A673 (cell line): ENCODE measurements at regions not wholly inside any gene's neighbourhood (a gene's known extent, or its start where the extent isn't known, plus 50 kb on each side); places are given as distances from the start of the nearest gene placed in this dataset.

Experiments
- BruUV-seq: library from RNA; stranded (reverse); fragments of 400-500 nt; replicated peaks from 2 replicates; lab custom pipeline; 2021; lab: Mats Ljungman, UMichigan
- CTCF ChIA-PET: fragments of 300-600 bp; sonication (Branson Sonifier 250); formaldehyde crosslinking; loops from one replicate; lab custom pipeline; 2022; ENCODE audit warnings: antibody characterized with exemption; lab: Charles Lee
- POLR2A ChIA-PET: fragments of 300-600 bp; sonication (Branson Sonifier 250); formaldehyde crosslinking; loops from one replicate; lab custom pipeline; 2022; ENCODE audit warnings: antibody characterized with exemption; ENCODE audit not compliant: low non-redundant PET; lab: Charles Lee
- DNase-seq: peaks from one replicate; pipeline ENCODE4 v3.0.0-alpha.2; 2015; ENCODE audit warnings: low spot score
- H3K27ac ChIP-seq: fragments of 200-600 bp; sonication (generic); 2 replicates; pipeline ENCODE4 v1.5.1; 2016; ENCODE audit warnings: mixed run types, low read depth, mild to moderate bottlenecking, mixed read lengths, antibody characterized with exemption, low read length; ENCODE audit not compliant: poor library complexity, severe bottlenecking
- H3K27me3 ChIP-seq: fragments of 200-600 bp; sonication (generic); replicated peaks from 2 replicates; pipeline ENCODE4 v1.6.1; 2017; ENCODE audit warnings: mixed run types, low read depth, mild to moderate bottlenecking, mixed read lengths, antibody characterized with exemption, low read length; ENCODE audit not compliant: insufficient read depth, poor library complexity
- H3K36me3 ChIP-seq: fragments of 200-600 bp; sonication (generic); 2 replicates; pipeline ENCODE4 v1.6.1; 2016; ENCODE audit warnings: mixed run types, mild to moderate bottlenecking, mixed read lengths, antibody characterized with exemption, low read length; ENCODE audit not compliant: insufficient read depth, poor library complexity, severe bottlenecking
- H3K4me1 ChIP-seq: fragments of 200-600 bp; sonication (generic); 2 replicates; pipeline ENCODE4 v1.6.1; 2017; ENCODE audit warnings: mixed run types, mild to moderate bottlenecking, mixed read lengths, antibody characterized with exemption, low read length; ENCODE audit not compliant: insufficient read depth, poor library complexity, severe bottlenecking
- H3K4me3 ChIP-seq: fragments of 200-600 bp; sonication (generic); 2 replicates; pipeline ENCODE4 v1.5.1; 2016; ENCODE audit warnings: low read depth, mixed run types, mild to moderate bottlenecking, mixed read lengths, low read length; ENCODE audit not compliant: poor library complexity, severe bottlenecking
- H3K9me3 ChIP-seq: fragments of 200-600 bp; sonication (generic); 2 replicates; pipeline ENCODE4 v1.6.1; 2016; ENCODE audit warnings: mixed run types, low read depth, mild to moderate bottlenecking, mixed read lengths, antibody characterized with exemption, low read length; ENCODE audit not compliant: poor library complexity, severe bottlenecking
- EZH2 ChIP-seq: fragments of 200-600 bp; sonication (generic); IDR thresholded peaks from 2 replicates; pipeline ENCODE4 v1.6.1; 2017; ENCODE audit warnings: borderline replicate concordance, low read depth, mild to moderate bottlenecking, mixed read lengths, antibody characterized with exemption, low read length; ENCODE audit not compliant: poor library complexity, severe bottlenecking
- intact Hi-C: fragments of 100-400 bp; cut with micrococcal nuclease; formaldehyde crosslinking; loops from one replicate; pipeline ENCODE4 v1.10.0; 2022; ENCODE audit not compliant: unreplicated experiment
- TF ChIP-seq, protein P1 (sequence below): fragments of 300-800, 200-600 bp; sonication (generic); conservative IDR thresholded peaks from 2 replicates; pipeline ENCODE4 v1.5.1; 2017; ENCODE audit warnings: low read depth, mild to moderate bottlenecking, antibody characterized with exemption, low read length, moderate library complexity, mixed read lengths

DNA sequence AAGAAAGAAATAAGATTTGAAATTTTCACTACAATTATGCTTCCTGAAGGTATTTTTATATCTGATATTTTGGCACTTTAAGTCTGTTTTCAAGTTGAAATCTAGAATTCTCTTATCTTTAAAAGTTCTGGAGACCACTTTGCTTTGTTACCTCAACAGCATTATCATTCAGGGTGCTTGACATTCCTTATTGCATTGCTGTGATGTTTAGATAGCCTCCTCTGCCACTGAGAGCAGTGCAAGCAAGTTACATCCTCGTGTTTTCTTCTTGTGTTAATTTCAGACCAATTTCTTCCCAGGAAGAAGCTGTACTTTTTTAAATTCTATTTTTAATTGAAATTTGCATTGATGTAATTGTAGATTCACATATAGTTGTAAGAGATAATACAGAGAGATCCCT lies 333.9 kb upstream of the KIRREL3 start:
- DNase-seq = no peak
- POLR2A ChIA-PET = no interaction called here
- no peaks in the 10 kb centered on the region for H3K4me1 ChIP-seq
- H3K4me3 ChIP-seq = no peak overlapping the region
- TF ChIP-seq, protein P1, sequence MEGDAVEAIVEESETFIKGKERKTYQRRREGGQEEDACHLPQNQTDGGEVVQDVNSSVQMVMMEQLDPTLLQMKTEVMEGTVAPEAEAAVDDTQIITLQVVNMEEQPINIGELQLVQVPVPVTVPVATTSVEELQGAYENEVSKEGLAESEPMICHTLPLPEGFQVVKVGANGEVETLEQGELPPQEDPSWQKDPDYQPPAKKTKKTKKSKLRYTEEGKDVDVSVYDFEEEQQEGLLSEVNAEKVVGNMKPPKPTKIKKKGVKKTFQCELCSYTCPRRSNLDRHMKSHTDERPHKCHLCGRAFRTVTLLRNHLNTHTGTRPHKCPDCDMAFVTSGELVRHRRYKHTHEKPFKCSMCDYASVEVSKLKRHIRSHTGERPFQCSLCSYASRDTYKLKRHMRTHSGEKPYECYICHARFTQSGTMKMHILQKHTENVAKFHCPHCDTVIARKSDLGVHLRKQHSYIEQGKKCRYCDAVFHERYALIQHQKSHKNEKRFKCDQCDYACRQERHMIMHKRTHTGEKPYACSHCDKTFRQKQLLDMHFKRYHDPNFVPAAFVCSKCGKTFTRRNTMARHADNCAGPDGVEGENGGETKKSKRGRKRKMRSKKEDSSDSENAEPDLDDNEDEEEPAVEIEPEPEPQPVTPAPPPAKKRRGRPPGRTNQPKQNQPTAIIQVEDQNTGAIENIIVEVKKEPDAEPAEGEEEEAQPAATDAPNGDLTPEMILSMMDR = no peak
- TF ChIP-seq EZH2 = no peak
- H3K27me3 ChIP-seq = peaks cover 1% of the 10 kb centered on the region
- no peak overlapping the region for H3K27ac ChIP-seq
- BruUV-seq = no TSS peak
- H3K9me3 ChIP-seq = peaks cover 7% of the 10 kb centered on the region
- intact Hi-C loops = no loop called here
- CTCF ChIA-PET = no interaction called here
- H3K36me3 ChIP-seq = no peaks in the 10 kb centered on the region

DNA sequence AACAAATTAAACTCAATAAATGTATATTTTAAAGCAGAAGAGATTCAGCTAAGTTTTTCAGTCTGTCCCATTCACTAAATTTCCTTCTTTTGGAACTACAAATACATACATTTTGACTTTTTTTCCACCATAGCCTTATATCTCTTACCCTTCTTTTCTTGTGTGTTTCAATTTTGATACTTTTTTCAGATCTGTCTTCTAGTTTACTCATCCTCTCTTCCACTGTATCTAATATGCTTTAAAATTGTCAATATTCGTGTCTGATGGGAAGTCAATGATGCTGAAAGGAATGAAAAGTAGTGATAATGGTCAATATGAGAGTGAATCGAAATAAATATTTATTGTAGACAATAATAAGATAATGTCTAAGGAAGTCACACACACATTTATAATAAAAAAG lies 332.3 kb upstream of the KIRREL3 start:
- no TSS peak for BruUV-seq
- POLR2A ChIA-PET = no interaction called here
- no peak for DNase-seq
- H3K36me3 ChIP-seq = no peaks in the 10 kb centered on the region
- TF ChIP-seq, protein P1 = no peak
- no peak for TF ChIP-seq EZH2
- no peak overlapping the region for H3K27ac ChIP-seq
- H3K9me3 ChIP-seq = peaks cover 7% of the 10 kb centered on the region
- H3K27me3 ChIP-seq = no peaks in the 10 kb centered on the region
- no peaks in the 10 kb centered on the region for H3K4me1 ChIP-seq
- CTCF ChIA-PET = no interaction called here
- no peak overlapping the region for H3K4me3 ChIP-seq
- intact Hi-C loops = no loop called here

DNA sequence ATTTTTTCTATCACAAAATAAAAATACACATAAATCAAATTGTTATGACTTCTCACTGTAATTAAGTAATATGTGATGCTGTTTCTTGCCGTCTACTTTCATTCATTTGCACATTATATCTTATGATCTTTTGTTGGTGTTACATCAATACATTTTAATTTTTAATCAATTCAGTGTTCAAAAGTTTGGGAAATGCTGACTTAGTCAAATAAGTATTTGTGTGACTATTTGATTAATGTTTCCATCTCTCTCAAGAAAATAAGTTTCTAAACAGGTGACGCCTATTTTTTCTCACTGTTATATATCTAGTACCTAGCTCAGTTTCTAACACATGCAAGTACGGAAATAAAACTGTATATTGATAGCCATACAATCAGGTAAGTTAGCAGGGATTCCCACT lies 329.5 kb upstream of the KIRREL3 start:
- no peak overlapping the region for H3K27ac ChIP-seq
- H3K4me1 ChIP-seq = no peaks in the 10 kb centered on the region
- no peak for DNase-seq
- no peak for TF ChIP-seq EZH2
- TF ChIP-seq, protein P1 = no peak
- BruUV-seq = no TSS peak
- peaks cover 7% of the 10 kb centered on the region for H3K9me3 ChIP-seq
- H3K4me3 ChIP-seq = no peak overlapping the region
- no peaks in the 10 kb centered on the region for H3K36me3 ChIP-seq
- ChIA-PET POLR2A (no interaction called here), CTCF (no interaction called here)
- H3K27me3 ChIP-seq = no peaks in the 10 kb centered on the region
- intact Hi-C loops = no loop called here
